WERI-Rb-1 (cell line): ENCODE measurements at regions not wholly inside any gene's neighbourhood (a gene's known extent, or its start where the extent isn't known, plus 50 kb on each side); places are given as distances from the start of the nearest gene placed in this dataset.
"Not testable (repeated sequence)": the region's sequence is repeated elsewhere in the genome, so short reads cannot be mapped to it uniquely, and the experiment has no call there.

Experiments
- DNase-seq: peaks from one replicate; pipeline ENCODE4 v3.0.0-alpha.2; 2020
- H3K27ac ChIP-seq: fragments of 250-450 bp; sonication (Bioruptor Pico); 2 replicates; pipeline ENCODE4 v1.5.1; 2020; ENCODE audit warnings: mild to moderate bottlenecking, moderate library complexity
- H3K27me3 ChIP-seq: fragments of 250-450 bp; sonication (Bioruptor Pico); 2 replicates; pipeline ENCODE4 v1.5.1; 2021; ENCODE audit warnings: mild to moderate bottlenecking, low read depth, moderate library complexity; ENCODE audit not compliant: insufficient read depth, severe bottlenecking
- H3K36me3 ChIP-seq: fragments of 250-450 bp; sonication (Bioruptor Pico); 2 replicates; pipeline ENCODE4 v1.5.1; 2020; ENCODE audit warnings: mild to moderate bottlenecking, moderate library complexity
- H3K4me3 ChIP-seq: 2 replicates; pipeline ENCODE4 v1.5.1; 2011; ENCODE audit warnings: low read depth, mild to moderate bottlenecking, control low read depth, low read length
- H3K9me3 ChIP-seq: fragments of 250-450 bp; sonication (Bioruptor Pico); 2 replicates; pipeline ENCODE4 v1.5.1; 2021; ENCODE audit warnings: mild to moderate bottlenecking, moderate library complexity; ENCODE audit not compliant: severe bottlenecking
- TF ChIP-seq, protein P1 (sequence below): IDR thresholded peaks from 2 replicates; pipeline ENCODE4 v1.5.1; 2011; ENCODE audit warnings: low read depth, mild to moderate bottlenecking, control low read depth, inconsistent platforms, low read length

DNA sequence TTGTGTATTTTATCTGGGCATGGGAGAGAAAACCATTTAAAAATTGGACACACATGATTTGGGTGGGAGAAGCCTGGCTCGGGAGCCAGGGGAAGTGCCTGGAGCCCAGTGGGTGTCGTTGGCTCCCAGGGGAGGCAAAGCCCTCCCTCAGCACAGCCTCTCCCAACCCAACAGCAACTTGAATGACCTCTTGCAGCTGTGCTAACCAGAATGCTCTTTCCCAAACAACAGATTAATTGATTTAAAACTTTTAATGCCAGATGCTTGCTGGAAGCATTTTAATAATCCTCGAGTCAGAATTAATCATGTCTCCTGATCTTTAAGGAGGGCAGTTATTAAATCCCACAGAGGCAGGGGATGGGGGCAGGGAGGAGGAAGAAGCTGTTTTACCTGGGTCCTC lies 401.6 kb downstream of the BUD13 start:
- peak; percentile 64 for DNase-seq
- TF ChIP-seq, protein P1, sequence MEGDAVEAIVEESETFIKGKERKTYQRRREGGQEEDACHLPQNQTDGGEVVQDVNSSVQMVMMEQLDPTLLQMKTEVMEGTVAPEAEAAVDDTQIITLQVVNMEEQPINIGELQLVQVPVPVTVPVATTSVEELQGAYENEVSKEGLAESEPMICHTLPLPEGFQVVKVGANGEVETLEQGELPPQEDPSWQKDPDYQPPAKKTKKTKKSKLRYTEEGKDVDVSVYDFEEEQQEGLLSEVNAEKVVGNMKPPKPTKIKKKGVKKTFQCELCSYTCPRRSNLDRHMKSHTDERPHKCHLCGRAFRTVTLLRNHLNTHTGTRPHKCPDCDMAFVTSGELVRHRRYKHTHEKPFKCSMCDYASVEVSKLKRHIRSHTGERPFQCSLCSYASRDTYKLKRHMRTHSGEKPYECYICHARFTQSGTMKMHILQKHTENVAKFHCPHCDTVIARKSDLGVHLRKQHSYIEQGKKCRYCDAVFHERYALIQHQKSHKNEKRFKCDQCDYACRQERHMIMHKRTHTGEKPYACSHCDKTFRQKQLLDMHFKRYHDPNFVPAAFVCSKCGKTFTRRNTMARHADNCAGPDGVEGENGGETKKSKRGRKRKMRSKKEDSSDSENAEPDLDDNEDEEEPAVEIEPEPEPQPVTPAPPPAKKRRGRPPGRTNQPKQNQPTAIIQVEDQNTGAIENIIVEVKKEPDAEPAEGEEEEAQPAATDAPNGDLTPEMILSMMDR, result no peak
- H3K36me3 ChIP-seq, result no peaks in the 10 kb centered on the region
- H3K27me3 ChIP-seq, result no peaks in the 10 kb centered on the region
- peak overlapping the region; percentile 53 for H3K27ac ChIP-seq
- no peak overlapping the region for H3K4me3 ChIP-seq
- H3K9me3 ChIP-seq, result no peaks in the 10 kb centered on the region

GRCh38 chr11:116368784-116369183 lies 404.0 kb downstream of the BUD13 start:
- no peaks in the 10 kb centered on the region for H3K36me3 ChIP-seq
- H3K27ac ChIP-seq, result no peak overlapping the region; the same call in 1 of the 2 replicates
- no peaks in the 10 kb centered on the region for H3K27me3 ChIP-seq
- no peaks in the 10 kb centered on the region for H3K9me3 ChIP-seq
- TF ChIP-seq, protein P1, result no peak
- no peak overlapping the region for H3K4me3 ChIP-seq
- peak; percentile 73 for DNase-seq

- Histone ChIP-seq H3K27me3 (no peaks in the 10 kb centered on the region), H3K9me3 (no peaks in the 10 kb centered on the region), H3K4me3 (no peak overlapping the region), H3K36me3 (no peaks in the 10 kb centered on the region), H3K27ac (no peak overlapping the region)
- TF ChIP-seq, protein P1, result no peak
- no peak for DNase-seq
Measured at GRCh38 chr11:116366980-116367645, 405.7 kb downstream of the BUD13 start.

DNA sequence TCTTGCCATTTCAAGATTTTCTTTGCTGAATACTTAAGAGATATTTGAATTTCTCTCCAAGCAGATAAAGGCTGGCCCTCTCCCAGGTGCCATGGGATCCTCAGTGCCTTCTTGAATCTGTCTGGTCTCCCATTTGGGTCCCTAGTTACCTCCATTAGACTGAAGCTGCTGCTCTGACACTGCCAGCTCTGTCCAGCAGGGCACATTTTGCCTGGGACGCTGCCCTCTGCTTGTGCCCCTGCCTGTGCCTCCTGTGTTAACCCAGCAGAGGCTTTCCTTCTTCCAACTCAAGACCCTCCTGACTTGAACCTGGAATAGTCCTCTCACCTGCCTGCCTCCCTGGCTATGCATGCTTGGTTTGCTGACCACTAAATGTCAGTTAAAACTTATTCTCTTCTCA lies 406.3 kb downstream of the BUD13 start:
- Histone ChIP-seq H3K9me3 (no peaks in the 10 kb centered on the region), H3K36me3 (no peaks in the 10 kb centered on the region), H3K27me3 (no peaks in the 10 kb centered on the region), H3K4me3 (no peak overlapping the region), H3K27ac (no peak overlapping the region)
- TF ChIP-seq, protein P1, result peak; percentile 42
- DNase-seq, result no peak

DNA sequence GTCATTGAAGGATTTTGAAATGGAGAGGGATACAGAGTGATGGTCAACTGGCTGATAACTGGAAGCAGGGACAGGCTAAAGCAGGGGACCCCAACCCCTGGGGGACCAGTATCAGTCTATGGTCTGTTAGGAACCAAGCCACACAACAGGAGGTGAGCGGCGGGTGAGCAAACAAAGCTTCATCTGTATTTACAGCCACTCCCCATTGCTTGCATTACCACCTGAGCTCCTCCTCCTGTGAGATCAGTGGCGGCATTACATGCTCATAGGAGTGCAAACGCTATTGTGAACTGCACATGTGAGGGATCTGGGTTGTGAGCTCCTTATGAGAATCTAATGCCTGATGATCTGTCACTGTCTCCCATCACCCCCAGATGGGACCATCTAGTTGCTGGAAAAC lies 407.9 kb downstream of the BUD13 start:
- H3K27me3 ChIP-seq, H3K27ac ChIP-seq, H3K9me3 ChIP-seq, H3K36me3 ChIP-seq, H3K4me3 ChIP-seq, DNase-seq: not testable (repeated sequence)

GRCh38 chr11:116364348-116364747 lies 408.4 kb downstream of the BUD13 start:
- no peaks in the 10 kb centered on the region for H3K27me3 ChIP-seq
- TF ChIP-seq, protein P1, result no peak
- H3K9me3 ChIP-seq, result no peaks in the 10 kb centered on the region
- no peaks in the 10 kb centered on the region for H3K36me3 ChIP-seq
- H3K27ac ChIP-seq, result no peak overlapping the region
- no peak for DNase-seq
- no peak overlapping the region for H3K4me3 ChIP-seq
